Stimulated activated CD4-positive, alpha-beta T cell treated with anti-CD3 and anti-CD28 coated beads, Interleukin-4, amount 100 ng/mL, for 4 hours (primary cell): ENCODE measurements at regions not wholly inside any gene's neighbourhood (a gene's known extent, or its start where the extent isn't known, plus 50 kb on each side); places are given as distances from the start of the nearest gene placed in this dataset.

Source experiments
- DNase-seq, 2 experiments: peaks; one replicate each; pipeline ENCODE4 v3.0.0-alpha.2; 2020

- DNase-seq, result no peak
Observed at GRCh38 chr2:226064932-226065570, 665.5 kb downstream of the NYAP2 start.

- no peak for DNase-seq
Observed at GRCh38 chr2:226063704-226064440, 664.4 kb downstream of the NYAP2 start.

- DNase-seq, result no peak
Observed at GRCh38 chr2:226059961-226060627, 660.6 kb downstream of the NYAP2 start.

- no peak for DNase-seq
Observed at GRCh38 chr2:226057914-226058313, 658.4 kb downstream of the NYAP2 start.

DNA sequence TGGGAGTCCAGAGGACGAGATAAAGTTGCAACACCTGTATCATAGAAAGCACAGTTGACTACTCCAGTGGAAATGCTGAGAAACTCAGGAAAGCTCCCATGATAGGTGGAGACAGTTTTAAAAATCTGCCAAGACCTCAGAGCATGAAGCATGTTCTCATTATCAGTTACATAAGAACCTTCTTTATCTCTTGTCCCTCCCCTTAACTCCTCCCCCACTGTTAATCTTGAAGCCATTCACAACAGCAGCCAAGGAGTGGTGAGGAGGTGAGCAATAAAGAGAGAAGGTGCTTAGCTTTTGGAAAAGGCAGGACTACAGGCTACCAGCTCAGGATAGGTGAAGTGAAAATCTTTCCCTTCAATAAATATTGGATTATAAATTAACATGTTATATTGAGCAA, 657.9 kb downstream of the NYAP2 start:
- no peak for DNase-seq

DNA sequence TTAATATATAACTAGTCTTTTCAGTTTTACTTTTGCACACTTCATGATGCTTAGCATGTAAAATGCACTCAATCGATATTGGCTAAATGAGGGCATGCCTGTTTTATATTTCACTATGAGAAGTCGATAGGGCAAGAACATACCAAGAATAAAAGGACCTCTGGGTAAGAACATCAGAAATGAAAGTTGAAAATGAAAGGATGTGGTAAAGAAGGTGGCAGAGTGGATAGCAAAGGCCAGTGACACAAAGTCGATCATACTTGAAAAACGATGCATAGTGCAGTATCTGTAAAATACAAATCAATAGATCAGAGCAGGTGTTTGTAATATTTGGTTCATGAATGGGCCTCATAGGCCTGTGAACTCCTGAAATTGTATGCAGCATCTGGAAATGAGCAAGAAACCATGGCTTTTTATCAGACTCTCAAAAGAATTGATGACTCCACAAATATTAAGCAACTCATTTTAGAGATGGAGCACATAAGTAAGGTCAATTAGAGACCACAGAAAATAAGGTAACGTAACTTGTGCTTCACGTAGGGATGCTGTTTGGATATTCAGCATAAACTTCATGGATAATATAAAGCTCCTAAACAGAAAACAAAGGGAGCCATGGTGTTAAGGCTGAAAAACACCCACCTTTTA, 653.4 kb downstream of the NYAP2 start:
- DNase-seq, result no peak

DNA sequence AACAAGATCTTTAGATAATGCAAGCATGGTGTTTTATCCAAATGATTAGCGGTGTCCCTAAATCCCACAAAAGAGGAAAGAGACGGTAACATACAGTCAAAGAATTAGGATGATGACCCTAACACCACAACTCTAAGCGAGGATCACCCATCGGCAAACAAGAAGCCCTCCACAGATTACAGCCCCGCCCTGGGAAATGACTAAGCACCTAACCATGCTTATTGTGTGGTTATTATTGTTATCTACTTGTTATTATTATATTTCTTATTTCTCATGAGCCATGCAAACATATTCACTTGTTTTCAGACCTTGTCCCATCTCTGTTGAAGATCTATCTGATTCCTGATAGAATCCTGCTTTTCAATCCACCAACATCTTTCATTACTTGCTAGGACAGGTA, 651.3 kb downstream of the NYAP2 start:
- no peak for DNase-seq

DNA sequence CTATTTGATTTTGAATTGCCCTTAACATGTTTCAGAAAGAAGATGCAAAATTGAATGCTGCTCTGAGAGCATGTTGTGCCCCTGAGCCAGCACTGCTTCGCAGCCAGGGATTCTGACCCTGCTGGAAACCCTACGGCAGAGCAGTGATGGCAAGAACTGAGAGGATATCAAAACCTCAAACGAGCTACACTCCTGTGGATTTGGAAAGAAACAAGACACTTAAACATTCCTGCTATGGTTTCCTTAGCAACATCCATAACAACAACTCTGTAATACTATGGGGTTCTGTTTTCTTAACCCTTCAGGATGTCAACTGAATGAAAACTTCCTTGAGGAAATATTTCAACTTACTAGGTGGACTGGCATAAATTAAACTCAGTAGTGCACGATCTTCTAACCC, 649.1 kb downstream of the NYAP2 start:
- no peak for DNase-seq

DNA sequence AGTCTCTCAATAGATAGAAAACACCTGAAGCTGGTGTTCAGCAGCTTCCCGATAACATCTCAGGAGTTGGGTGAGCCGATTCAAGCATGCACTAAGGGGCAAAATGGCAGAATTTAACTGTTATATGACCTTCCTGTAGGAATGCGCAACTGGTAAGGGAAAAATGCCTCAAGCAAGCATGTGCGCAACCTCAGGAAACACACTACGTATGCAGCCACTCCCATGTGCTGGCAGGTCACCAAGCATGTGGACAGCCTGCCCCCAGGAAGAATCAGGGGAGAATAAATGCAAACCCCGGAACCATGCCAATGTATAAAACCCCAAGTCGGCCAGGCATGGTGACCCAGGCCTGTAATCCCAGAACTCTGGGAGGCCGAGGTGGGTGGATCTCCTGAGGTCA, 645.6 kb downstream of the NYAP2 start:
- DNase-seq, result no peak

- no peak for DNase-seq
Observed at GRCh38 chr2:226040344-226040900, 640.9 kb downstream of the NYAP2 start.

DNA sequence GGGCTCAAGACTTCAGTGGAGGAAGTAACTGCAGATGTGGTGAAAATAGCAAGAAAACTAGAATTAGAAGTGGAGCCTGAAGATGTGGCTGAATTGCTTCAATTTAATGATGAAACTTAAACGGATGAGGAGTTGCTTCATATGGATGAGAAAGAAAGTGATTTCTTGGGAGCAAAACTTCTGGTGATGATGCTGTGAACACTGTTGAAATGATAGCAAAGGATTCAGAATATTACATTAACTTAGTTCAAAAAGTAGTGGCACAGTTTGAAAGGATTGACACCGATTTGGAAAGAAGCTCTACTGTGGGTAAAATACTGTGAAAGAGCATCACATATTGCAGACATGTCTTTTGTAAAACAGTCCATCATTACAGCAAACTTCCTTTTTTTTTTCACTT, 638.0 kb downstream of the NYAP2 start:
- DNase-seq, result no peak

GRCh38 chr2:226031647-226032501, 632.4 kb downstream of the NYAP2 start:
- peak; percentile 6 to 41 for DNase-seq

GRCh38 chr2:226030788-226031646, 631.5 kb downstream of the NYAP2 start:
- DNase-seq, result peak in 1 of 2 experiments; percentile 6

DNA sequence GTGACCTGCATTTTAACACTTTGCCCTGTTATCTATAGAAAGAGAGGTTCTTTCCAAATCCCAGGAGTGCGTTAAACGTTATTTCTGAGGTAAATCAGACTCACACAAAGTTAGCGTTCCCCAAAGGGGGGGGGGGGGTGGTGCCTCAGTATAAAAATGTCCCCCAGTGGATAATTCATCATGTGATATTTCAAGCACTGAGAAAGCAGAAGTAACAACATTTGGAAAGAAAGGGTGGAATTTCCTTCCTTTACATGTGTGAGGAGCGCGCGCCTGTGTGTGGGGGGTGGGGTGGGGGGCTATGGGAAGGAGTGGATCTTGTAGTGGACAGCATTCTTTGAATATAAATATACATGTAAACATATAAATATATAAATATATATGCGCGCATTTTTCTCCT, 630.9 kb downstream of the NYAP2 start:
- no peak for DNase-seq

DNA sequence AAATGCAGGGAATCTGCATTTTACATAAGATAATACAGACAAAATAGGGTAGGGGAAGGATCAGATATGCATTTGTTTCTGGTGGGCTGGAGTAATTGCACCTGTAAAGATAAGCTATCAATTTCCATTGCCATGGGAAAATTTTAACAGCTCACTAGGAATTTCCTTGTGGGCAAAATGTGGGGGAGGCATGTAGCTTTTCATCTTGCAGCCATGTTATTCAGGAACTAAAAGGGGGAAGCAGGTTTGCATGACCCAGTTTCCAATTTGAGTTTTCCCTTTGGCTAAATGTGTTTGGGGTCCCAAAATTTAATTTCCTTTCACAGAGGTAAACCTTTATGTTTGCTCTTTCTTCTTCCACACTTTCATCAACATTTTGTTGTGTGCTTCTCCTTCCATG, 624.4 kb downstream of the NYAP2 start:
- DNase-seq, result no peak

- no peak for DNase-seq
Observed at GRCh38 chr2:226023383-226023782, 623.9 kb downstream of the NYAP2 start.

GRCh38 chr2:226020956-226021355, 621.4 kb downstream of the NYAP2 start:
- DNase-seq, result no peak

DNA sequence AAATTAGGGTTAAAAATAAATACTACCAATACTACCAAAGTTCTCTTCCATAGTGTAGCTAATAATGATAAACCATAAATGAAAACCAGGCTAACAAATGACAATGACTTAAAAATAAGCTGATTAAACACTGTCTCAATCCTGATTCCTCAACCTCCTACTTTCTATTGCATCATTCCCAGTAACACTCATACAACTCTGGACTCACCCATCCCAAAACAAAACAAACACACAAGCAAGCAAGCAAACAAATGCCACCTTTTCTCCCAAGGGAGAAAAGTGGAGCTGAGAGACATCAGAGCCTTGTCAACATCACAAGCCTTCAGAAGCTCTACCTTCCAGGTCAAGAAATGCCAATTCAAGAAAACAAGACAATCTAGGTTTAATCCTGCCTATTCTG, 620.7 kb downstream of the NYAP2 start:
- no peak for DNase-seq

GRCh38 chr2:226018641-226019040, 619.1 kb downstream of the NYAP2 start:
- no peak for DNase-seq

GRCh38 chr2:226017537-226017936, 618.0 kb downstream of the NYAP2 start:
- no peak for DNase-seq

- DNase-seq, result no peak
Observed at GRCh38 chr2:226017107-226017506, 617.6 kb downstream of the NYAP2 start.
